ENCODE measurements at regions not wholly inside any gene's neighbourhood (a gene's known extent, or its start where the extent isn't known, plus 50 kb on each side); places are given as distances from the start of the nearest gene placed in this dataset.

DNA sequence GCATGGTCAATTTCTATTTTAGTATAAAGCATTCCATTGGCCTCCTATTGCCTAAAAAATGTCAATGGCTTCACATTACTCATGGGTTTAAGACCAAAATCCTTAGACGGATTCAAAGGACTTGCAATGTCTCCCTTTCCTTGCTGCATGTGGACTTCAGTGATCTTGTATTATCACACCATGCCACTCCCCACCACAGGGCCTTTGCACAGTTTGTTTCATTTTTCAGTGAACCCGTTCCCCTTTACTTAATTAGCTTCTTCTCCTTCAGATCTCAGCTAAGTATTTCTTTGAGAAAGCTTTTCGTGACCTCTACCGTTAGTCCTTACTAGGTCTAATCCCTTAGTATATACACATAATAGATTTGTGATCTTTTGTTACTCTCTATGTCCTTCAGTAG is 269.7 kb downstream of the FAM76B start (continued):
- TF ChIP-seq, protein P1, sequence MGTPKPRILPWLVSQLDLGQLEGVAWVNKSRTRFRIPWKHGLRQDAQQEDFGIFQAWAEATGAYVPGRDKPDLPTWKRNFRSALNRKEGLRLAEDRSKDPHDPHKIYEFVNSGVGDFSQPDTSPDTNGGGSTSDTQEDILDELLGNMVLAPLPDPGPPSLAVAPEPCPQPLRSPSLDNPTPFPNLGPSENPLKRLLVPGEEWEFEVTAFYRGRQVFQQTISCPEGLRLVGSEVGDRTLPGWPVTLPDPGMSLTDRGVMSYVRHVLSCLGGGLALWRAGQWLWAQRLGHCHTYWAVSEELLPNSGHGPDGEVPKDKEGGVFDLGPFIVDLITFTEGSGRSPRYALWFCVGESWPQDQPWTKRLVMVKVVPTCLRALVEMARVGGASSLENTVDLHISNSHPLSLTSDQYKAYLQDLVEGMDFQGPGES (IDR thresholded peaks at IDR 0.05; ENCODE audit: low read depth, low read length): no peak

DNA sequence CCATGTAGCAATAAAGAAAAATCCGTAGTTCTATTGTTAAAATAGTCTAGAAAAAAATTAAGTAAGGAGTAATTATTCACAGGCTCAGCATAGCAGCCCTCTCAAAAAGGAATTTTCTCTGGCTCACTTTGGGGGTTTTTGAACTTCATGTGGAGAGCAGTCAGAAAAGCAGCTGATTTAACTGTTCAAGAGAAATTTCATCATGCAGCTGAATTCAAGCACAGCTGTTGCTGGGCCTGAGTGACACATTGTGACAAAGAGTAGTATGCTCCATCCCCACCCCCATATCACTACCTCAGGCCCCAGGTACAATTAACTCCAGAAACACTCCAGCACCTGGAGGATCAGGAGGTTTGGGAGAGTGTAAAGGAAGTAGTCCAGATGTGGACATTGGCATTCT is 272.1 kb downstream of the FAM76B start:
- Histone ChIP-seq H4K20me1 (ENCODE audit: insufficient read depth) (no peaks in the 10 kb centered on the region), H2AFZ (ENCODE audit: low read depth) (no peak overlapping the region), H3K9ac (no peak overlapping the region), H3K4me3 (ENCODE audit: low read depth in 2 of 2, low read length in 1 of 2) (no peak overlapping the region), H3K36me3 (replicated peaks in 1 of 2; ENCODE audit: control insufficient read depth in 1 of 2, insufficient read depth in 2 of 2, low read length in 1 of 2) (no peaks in the 10 kb centered on the region), H3K4me1 (ENCODE audit: control insufficient read depth in 1 of 2, insufficient read depth in 2 of 2, low read depth in 1 of 2, low read length in 1 of 2) (no peaks in the 10 kb centered on the region; a peak in 1 of 4 replicates), H3K27ac (ENCODE audit: low read depth in 2 of 2, low read length in 1 of 2) (no peak overlapping the region), H3K9me3 (no peaks in the 10 kb centered on the region), H3K4me2 (no peak overlapping the region), H3K79me2 (ENCODE audit: insufficient read depth) (no peaks in the 10 kb centered on the region), H3K9me2 (no peaks in the 10 kb centered on the region), H3F3A (replicated peaks; ENCODE audit: insufficient read depth) (no peaks in the 10 kb centered on the region), H3K27me3 (ENCODE audit: insufficient read depth) (no peaks in the 10 kb centered on the region)
- DNase-seq: no peak
- TF ChIP-seq MEF2A (IDR thresholded peaks at IDR 0.05; ENCODE audit: borderline replicate concordance, low read depth) (no peak), TAF1 (IDR thresholded peaks at IDR 0.05; ENCODE audit: borderline replicate concordance, low read depth, low read length) (no peak), MXI1 (IDR thresholded peaks at IDR 0.05; ENCODE audit: low read depth, low read length) (no peak), YY1 (IDR thresholded peaks at IDR 0.05; ENCODE audit: low read depth) (no peak), CHD2 (IDR thresholded peaks at IDR 0.05; ENCODE audit: low read length, partially characterized antibody) (no peak), TEAD4 (IDR thresholded peaks at IDR 0.05; ENCODE audit: borderline replicate concordance, insufficient read depth) (no peak), FOXJ3 (CRISPR knock-in tag; IDR thresholded peaks at IDR 0.05) (no peak), RAD21 (IDR thresholded peaks at IDR 0.05; ENCODE audit: low read length) (no peak), JUND (IDR thresholded peaks at IDR 0.05) (no peak), EZH2phosphoT487 (IDR thresholded peaks at IDR 0.05; ENCODE audit: borderline replicate concordance, low read depth) (no peak), TCF12 (IDR thresholded peaks at IDR 0.05) (no peak), RFX5 (IDR thresholded peaks at IDR 0.05; ENCODE audit: low read length) (no peak), GABPA (IDR thresholded peaks at IDR 0.05; ENCODE audit: low read depth) (no peak)
- TF ChIP-seq, protein P2, sequence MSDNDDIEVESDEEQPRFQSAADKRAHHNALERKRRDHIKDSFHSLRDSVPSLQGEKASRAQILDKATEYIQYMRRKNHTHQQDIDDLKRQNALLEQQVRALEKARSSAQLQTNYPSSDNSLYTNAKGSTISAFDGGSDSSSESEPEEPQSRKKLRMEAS (IDR thresholded peaks at IDR 0.05; ENCODE audit: low read depth): no peak
- TF ChIP-seq, protein P3, sequence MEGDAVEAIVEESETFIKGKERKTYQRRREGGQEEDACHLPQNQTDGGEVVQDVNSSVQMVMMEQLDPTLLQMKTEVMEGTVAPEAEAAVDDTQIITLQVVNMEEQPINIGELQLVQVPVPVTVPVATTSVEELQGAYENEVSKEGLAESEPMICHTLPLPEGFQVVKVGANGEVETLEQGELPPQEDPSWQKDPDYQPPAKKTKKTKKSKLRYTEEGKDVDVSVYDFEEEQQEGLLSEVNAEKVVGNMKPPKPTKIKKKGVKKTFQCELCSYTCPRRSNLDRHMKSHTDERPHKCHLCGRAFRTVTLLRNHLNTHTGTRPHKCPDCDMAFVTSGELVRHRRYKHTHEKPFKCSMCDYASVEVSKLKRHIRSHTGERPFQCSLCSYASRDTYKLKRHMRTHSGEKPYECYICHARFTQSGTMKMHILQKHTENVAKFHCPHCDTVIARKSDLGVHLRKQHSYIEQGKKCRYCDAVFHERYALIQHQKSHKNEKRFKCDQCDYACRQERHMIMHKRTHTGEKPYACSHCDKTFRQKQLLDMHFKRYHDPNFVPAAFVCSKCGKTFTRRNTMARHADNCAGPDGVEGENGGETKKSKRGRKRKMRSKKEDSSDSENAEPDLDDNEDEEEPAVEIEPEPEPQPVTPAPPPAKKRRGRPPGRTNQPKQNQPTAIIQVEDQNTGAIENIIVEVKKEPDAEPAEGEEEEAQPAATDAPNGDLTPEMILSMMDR (IDR thresholded peaks at IDR 0.05): no peak
- TF ChIP-seq, protein P4, sequence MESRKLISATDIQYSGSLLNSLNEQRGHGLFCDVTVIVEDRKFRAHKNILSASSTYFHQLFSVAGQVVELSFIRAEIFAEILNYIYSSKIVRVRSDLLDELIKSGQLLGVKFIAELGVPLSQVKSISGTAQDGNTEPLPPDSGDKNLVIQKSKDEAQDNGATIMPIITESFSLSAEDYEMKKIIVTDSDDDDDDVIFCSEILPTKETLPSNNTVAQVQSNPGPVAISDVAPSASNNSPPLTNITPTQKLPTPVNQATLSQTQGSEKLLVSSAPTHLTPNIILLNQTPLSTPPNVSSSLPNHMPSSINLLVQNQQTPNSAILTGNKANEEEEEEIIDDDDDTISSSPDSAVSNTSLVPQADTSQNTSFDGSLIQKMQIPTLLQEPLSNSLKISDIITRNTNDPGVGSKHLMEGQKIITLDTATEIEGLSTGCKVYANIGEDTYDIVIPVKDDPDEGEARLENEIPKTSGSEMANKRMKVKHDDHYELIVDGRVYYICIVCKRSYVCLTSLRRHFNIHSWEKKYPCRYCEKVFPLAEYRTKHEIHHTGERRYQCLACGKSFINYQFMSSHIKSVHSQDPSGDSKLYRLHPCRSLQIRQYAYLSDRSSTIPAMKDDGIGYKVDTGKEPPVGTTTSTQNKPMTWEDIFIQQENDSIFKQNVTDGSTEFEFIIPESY (IDR thresholded peaks at IDR 0.05; ENCODE audit: borderline replicate concordance, low read depth): no peak
- TF ChIP-seq, protein P5, sequence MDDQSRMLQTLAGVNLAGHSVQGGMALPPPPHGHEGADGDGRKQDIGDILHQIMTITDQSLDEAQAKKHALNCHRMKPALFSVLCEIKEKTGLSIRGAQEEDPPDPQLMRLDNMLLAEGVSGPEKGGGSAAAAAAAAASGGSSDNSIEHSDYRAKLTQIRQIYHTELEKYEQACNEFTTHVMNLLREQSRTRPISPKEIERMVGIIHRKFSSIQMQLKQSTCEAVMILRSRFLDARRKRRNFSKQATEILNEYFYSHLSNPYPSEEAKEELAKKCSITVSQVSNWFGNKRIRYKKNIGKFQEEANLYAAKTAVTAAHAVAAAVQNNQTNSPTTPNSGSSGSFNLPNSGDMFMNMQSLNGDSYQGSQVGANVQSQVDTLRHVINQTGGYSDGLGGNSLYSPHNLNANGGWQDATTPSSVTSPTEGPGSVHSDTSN (IDR thresholded peaks at IDR 0.05): no peak
- ChIA-PET CTCF (interaction anchor here (1.5 kb wide), 1 partner anchor 38 kb away, joined by 3 read pairs; no protein-coding TSS in a partner anchor), POLR2A (no interaction called here)
- 40% methylated on average over 1 of the region's 1 CpG for WGBS (ENCODE audit: low lambda C conversion rate)
